GM23338 (cell line): ENCODE measurements at regions not wholly inside any gene's neighbourhood (a gene's known extent, or its start where the extent isn't known, plus 50 kb on each side); places are given as distances from the start of the nearest gene placed in this dataset.

Source experiments
- ATAC-seq: fragments of 200-7000 bp; cut with Tn5 transposase; 3 replicates; pipeline ENCODE4 v1.9.1; 2020
- DNase-seq: peaks from one replicate; pipeline ENCODE4 v3.0.0-alpha.2; 2015; ENCODE audit warnings: low spot score
- H2AFZ ChIP-seq: fragments of 200-600 bp; sonication (generic); 2 replicates; pipeline ENCODE4 v1.8.0; 2016; ENCODE audit warnings: antibody characterized with exemption, mild to moderate bottlenecking, moderate library complexity
- H3F3A ChIP-seq: fragments of 200-600 bp; sonication (generic); replicated peaks from 2 replicates; pipeline ENCODE4 v1.8.0; 2017; ENCODE audit warnings: antibody characterized with exemption, mixed run types, low read depth
- H3K27ac ChIP-seq: fragments of 200-600 bp; sonication (generic); 2 replicates; pipeline ENCODE4 v1.6.1; 2016; ENCODE audit warnings: low read depth
- H3K27me3 ChIP-seq: fragments of 200-600 bp; sonication (generic); 2 replicates; pipeline ENCODE4 v1.8.0; 2016; ENCODE audit warnings: mild to moderate bottlenecking, mixed run types, moderate library complexity; ENCODE audit not compliant: insufficient read depth
- H3K36me3 ChIP-seq: fragments of 200-600 bp; sonication (generic); 2 replicates; pipeline ENCODE4 v1.8.0; 2016; ENCODE audit warnings: mild to moderate bottlenecking; ENCODE audit not compliant: insufficient read depth
- H3K4me1 ChIP-seq: fragments of 200-600 bp; sonication (generic); 2 replicates; pipeline ENCODE4 v1.8.0; 2016; ENCODE audit warnings: mild to moderate bottlenecking, moderate library complexity; ENCODE audit not compliant: insufficient read depth
- H3K4me2 ChIP-seq: fragments of 200-600 bp; sonication (generic); 2 replicates; pipeline ENCODE4 v1.7.1; 2017; ENCODE audit warnings: mixed run types
- H3K4me3 ChIP-seq: fragments of 200-600 bp; sonication (generic); 2 replicates; pipeline ENCODE4 v1.6.1; 2016; ENCODE audit warnings: mixed run types
- H3K79me2 ChIP-seq: fragments of 200-600 bp; sonication (generic); replicated peaks from 2 replicates; pipeline ENCODE4 v1.8.0; 2017; ENCODE audit warnings: mild to moderate bottlenecking; ENCODE audit not compliant: insufficient read depth
- H3K9me2 ChIP-seq: fragments of 200-600 bp; sonication (generic); 2 replicates; pipeline ENCODE4 v1.8.0; 2017; ENCODE audit not compliant: insufficient read depth
- H4K20me1 ChIP-seq: fragments of 200-600 bp; sonication (generic); replicated peaks from 2 replicates; pipeline ENCODE4 v1.8.0; 2017; ENCODE audit warnings: mild to moderate bottlenecking; ENCODE audit not compliant: insufficient read depth
- H3K27ac Mint-ChIP-seq: 2 replicates; pipeline ENCODE4 v1.8.0; 2020; ENCODE audit warnings: inconsistent platforms, mild to moderate bottlenecking, moderate library complexity, mixed read lengths
- H3K27me3 Mint-ChIP-seq: 3 replicates; pipeline ENCODE4 v1.8.0; 2022; ENCODE audit warnings: low read depth, mild to moderate bottlenecking, moderate library complexity, mixed read lengths, inconsistent platforms; ENCODE audit not compliant: insufficient read depth, poor library complexity
- H3K36me3 Mint-ChIP-seq: 3 replicates; pipeline ENCODE4 v1.8.0; 2021; ENCODE audit warnings: low read depth, mild to moderate bottlenecking, inconsistent platforms, moderate library complexity, mixed read lengths
- H3K4me1 Mint-ChIP-seq: 3 replicates; pipeline ENCODE4 v1.8.0; 2020; ENCODE audit warnings: mild to moderate bottlenecking, inconsistent platforms, mixed read lengths
- H3K4me3 Mint-ChIP-seq: 3 replicates; pipeline ENCODE4 v1.8.0; 2021; ENCODE audit warnings: moderate library complexity, mild to moderate bottlenecking, inconsistent platforms, mixed read lengths
- H3K9me3 Mint-ChIP-seq: 3 replicates; pipeline ENCODE4 v1.8.0; 2020; ENCODE audit warnings: moderate library complexity, mild to moderate bottlenecking, inconsistent platforms, mixed read lengths
- CREB1 ChIP-seq: fragments of 250-450 bp; sonication (Bioruptor Pico); IDR thresholded peaks from 2 replicates; pipeline ENCODE4 v1.5.0; 2020; ENCODE audit warnings: low read depth, mild to moderate bottlenecking, moderate library complexity
- EZH2 ChIP-seq: fragments of 200-600 bp; sonication (generic); IDR thresholded peaks from one replicate; pipeline ENCODE4 v1.8.0; 2017; ENCODE audit warnings: antibody characterized with exemption, mild to moderate bottlenecking, low read depth; ENCODE audit not compliant: unreplicated experiment
- EZH2phosphoT487 ChIP-seq: fragments of 200-600 bp; sonication (generic); IDR thresholded peaks from one replicate; pipeline ENCODE4 v1.8.1; 2018; ENCODE audit warnings: antibody characterized with exemption; ENCODE audit not compliant: unreplicated experiment
- JUNB ChIP-seq: IDR thresholded peaks from one replicate; pipeline ENCODE4 v1.6.1; 2016; ENCODE audit warnings: antibody characterized with exemption; ENCODE audit not compliant: unreplicated experiment
- NANOG ChIP-seq: IDR thresholded peaks from 2 replicates; pipeline ENCODE4 v1.6.1; 2016; ENCODE audit warnings: antibody characterized with exemption, borderline replicate concordance
- POLR2AphosphoS5 ChIP-seq: IDR thresholded peaks from 2 replicates; pipeline ENCODE4 v1.6.1; 2016; ENCODE audit warnings: antibody characterized with exemption, low read depth
- STAT1 ChIP-seq: IDR thresholded peaks from one replicate; pipeline ENCODE4 v1.6.1; 2016; ENCODE audit warnings: antibody characterized with exemption; ENCODE audit not compliant: unreplicated experiment
- ZNF114 ChIP-seq: fragments of 250-450 bp; sonication (Bioruptor Pico); IDR thresholded peaks from 2 replicates; pipeline ENCODE4 v1.5.0; 2020; ENCODE audit warnings: mild to moderate bottlenecking, moderate library complexity
- ZNF331 ChIP-seq: fragments of 250-450 bp; sonication (Bioruptor Pico); IDR thresholded peaks from 2 replicates; pipeline ENCODE4 v1.5.0; 2020; ENCODE audit warnings: low read depth, mild to moderate bottlenecking, moderate library complexity
- TF ChIP-seq, protein P1 (sequence below), 2 experiments: fragments of 200-600 bp in 1 of 2; sonication (generic) in 1 of 2; conservative IDR thresholded peaks; 2 replicates each; pipeline versions ENCODE4 v1.5.1 to v1.6.1; 2016 to 2017; ENCODE audit warnings: antibody characterized with exemption in 2 of 2, low read depth in 2 of 2, mild to moderate bottlenecking in 2 of 2, moderate library complexity in 1 of 2
- TF ChIP-seq, protein P2 (sequence below): fragments of 250-450 bp; sonication (Bioruptor Pico); IDR thresholded peaks from 2 replicates; pipeline ENCODE4 v1.5.0; 2020; ENCODE audit warnings: mild to moderate bottlenecking, moderate library complexity
- TF ChIP-seq, protein P3 (sequence below): IDR thresholded peaks from 2 replicates; pipeline ENCODE4 v1.6.1; 2016; ENCODE audit warnings: antibody characterized with exemption

DNA sequence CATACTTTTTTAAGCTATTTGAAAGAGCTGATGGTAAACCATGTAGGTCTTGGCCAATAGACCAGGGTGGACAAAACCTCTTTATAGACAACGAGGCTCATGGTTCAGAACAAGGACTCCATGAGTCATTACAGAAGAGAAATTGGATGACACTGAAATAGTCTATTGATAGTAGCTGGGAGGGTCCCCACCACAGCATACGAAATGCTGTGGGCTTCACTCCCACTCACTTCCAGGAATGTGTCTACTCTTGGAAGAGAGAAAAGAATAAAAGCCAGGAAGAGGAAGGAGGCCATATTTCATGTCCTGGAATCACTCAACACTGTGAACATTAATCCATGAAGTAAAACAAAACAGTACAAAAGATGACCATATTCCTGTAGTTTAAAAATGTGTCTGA, 82.3 kb upstream of the MXRA5 start (continued):
- TF ChIP-seq, protein P1, sequence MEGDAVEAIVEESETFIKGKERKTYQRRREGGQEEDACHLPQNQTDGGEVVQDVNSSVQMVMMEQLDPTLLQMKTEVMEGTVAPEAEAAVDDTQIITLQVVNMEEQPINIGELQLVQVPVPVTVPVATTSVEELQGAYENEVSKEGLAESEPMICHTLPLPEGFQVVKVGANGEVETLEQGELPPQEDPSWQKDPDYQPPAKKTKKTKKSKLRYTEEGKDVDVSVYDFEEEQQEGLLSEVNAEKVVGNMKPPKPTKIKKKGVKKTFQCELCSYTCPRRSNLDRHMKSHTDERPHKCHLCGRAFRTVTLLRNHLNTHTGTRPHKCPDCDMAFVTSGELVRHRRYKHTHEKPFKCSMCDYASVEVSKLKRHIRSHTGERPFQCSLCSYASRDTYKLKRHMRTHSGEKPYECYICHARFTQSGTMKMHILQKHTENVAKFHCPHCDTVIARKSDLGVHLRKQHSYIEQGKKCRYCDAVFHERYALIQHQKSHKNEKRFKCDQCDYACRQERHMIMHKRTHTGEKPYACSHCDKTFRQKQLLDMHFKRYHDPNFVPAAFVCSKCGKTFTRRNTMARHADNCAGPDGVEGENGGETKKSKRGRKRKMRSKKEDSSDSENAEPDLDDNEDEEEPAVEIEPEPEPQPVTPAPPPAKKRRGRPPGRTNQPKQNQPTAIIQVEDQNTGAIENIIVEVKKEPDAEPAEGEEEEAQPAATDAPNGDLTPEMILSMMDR (conservative IDR thresholded peaks at IDR 0.05; ENCODE audit: low read depth in 2 of 2) = no peak

DNA sequence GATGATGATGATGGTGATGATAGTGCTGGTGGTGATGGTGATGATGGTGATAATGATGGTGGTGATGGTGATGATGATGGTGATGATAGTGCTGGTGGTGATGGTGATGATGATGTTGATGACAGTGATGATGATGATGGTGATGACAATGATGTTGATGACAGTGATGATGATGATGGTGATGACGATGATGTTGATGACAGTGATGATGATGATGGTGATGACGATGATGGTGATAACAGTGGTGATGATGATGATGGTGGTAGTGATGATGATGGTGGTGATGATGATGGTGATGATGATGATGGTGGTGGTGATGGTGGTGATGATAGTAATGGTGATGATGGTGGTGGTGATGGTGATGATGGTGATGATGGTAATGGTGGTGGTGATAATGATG, 80.1 kb upstream of the MXRA5 start:
- H3K4me3 ChIP-seq = no peak overlapping the region
- no peak overlapping the region for H2AFZ ChIP-seq
- H3K27ac Mint-ChIP-seq = no peak overlapping the region
- H3K9me2 ChIP-seq = no peaks in the 10 kb centered on the region
- H3K4me1 Mint-ChIP-seq = no peaks in the 10 kb centered on the region
- no peak overlapping the region for H3K4me3 Mint-ChIP-seq
- no peaks in the 10 kb centered on the region for H3K36me3 Mint-ChIP-seq
- H3K4me2 ChIP-seq = no peak overlapping the region
- H3F3A ChIP-seq = no peaks in the 10 kb centered on the region
- no peaks in the 10 kb centered on the region for H3K36me3 ChIP-seq
- no peak for ATAC-seq
- no peaks in the 10 kb centered on the region for H3K4me1 ChIP-seq
- H3K27me3 ChIP-seq = no peaks in the 10 kb centered on the region
- no peaks in the 10 kb centered on the region for H4K20me1 ChIP-seq
- no peaks in the 10 kb centered on the region for H3K27me3 Mint-ChIP-seq
- H3K9me3 Mint-ChIP-seq = no peaks in the 10 kb centered on the region
- no peak overlapping the region for H3K27ac ChIP-seq
- DNase-seq = no peak
- H3K79me2 ChIP-seq = no peaks in the 10 kb centered on the region
- TF ChIP-seq CREB1 (CRISPR knock-in tag) = no peak
- TF ChIP-seq JUNB = no peak
- no peak for TF ChIP-seq STAT1
- TF ChIP-seq NANOG = no peak
- TF ChIP-seq ZNF331 (CRISPR knock-in tag) = no peak
- TF ChIP-seq EZH2 = no peak
- TF ChIP-seq, protein P2, sequence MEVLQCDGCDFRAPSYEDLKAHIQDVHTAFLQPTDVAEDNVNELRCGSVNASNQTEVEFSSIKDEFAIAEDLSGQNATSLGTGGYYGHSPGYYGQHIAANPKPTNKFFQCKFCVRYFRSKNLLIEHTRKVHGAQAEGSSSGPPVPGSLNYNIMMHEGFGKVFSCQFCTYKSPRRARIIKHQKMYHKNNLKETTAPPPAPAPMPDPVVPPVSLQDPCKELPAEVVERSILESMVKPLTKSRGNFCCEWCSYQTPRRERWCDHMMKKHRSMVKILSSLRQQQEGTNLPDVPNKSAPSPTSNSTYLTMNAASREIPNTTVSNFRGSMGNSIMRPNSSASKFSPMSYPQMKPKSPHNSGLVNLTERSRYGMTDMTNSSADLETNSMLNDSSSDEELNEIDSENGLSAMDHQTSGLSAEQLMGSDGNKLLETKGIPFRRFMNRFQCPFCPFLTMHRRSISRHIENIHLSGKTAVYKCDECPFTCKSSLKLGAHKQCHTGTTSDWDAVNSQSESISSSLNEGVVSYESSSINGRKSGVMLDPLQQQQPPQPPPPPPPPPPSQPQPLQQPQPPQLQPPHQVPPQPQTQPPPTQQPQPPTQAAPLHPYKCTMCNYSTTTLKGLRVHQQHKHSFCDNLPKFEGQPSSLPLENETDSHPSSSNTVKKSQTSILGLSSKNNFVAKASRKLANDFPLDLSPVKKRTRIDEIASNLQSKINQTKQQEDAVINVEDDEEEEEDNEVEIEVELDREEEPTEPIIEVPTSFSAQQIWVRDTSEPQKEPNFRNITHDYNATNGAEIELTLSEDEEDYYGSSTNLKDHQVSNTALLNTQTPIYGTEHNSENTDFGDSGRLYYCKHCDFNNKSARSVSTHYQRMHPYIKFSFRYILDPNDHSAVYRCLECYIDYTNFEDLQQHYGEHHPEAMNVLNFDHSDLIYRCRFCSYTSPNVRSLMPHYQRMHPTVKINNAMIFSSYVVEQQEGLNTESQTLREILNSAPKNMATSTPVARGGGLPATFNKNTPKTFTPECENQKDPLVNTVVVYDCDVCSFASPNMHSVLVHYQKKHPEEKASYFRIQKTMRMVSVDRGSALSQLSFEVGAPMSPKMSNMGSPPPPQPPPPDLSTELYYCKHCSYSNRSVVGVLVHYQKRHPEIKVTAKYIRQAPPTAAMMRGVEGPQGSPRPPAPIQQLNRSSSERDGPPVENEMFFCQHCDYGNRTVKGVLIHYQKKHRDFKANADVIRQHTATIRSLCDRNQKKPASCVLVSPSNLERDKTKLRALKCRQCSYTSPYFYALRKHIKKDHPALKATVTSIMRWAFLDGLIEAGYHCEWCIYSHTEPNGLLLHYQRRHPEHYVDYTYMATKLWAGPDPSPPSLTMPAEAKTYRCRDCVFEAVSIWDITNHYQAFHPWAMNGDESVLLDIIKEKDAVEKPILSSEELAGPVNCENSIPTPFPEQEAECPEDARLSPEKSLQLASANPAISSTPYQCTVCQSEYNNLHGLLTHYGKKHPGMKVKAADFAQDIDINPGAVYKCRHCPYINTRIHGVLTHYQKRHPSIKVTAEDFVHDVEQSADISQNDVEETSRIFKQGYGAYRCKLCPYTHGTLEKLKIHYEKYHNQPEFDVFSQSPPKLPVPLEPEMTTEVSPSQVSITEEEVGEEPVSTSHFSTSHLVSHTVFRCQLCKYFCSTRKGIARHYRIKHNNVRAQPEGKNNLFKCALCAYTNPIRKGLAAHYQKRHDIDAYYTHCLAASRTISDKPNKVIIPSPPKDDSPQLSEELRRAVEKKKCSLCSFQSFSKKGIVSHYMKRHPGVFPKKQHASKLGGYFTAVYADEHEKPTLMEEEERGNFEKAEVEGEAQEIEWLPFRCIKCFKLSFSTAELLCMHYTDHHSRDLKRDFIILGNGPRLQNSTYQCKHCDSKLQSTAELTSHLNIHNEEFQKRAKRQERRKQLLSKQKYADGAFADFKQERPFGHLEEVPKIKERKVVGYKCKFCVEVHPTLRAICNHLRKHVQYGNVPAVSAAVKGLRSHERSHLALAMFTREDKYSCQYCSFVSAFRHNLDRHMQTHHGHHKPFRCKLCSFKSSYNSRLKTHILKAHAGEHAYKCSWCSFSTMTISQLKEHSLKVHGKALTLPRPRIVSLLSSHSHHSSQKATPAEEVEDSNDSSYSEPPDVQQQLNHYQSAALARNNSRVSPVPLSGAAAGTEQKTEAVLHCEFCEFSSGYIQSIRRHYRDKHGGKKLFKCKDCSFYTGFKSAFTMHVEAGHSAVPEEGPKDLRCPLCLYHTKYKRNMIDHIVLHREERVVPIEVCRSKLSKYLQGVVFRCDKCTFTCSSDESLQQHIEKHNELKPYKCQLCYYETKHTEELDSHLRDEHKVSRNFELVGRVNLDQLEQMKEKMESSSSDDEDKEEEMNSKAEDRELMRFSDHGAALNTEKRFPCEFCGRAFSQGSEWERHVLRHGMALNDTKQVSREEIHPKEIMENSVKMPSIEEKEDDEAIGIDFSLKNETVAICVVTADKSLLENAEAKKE (CRISPR knock-in tag) = no peak
- no peak for TF ChIP-seq EZH2phosphoT487
- TF ChIP-seq POLR2AphosphoS5 = no peak
- TF ChIP-seq, protein P3, sequence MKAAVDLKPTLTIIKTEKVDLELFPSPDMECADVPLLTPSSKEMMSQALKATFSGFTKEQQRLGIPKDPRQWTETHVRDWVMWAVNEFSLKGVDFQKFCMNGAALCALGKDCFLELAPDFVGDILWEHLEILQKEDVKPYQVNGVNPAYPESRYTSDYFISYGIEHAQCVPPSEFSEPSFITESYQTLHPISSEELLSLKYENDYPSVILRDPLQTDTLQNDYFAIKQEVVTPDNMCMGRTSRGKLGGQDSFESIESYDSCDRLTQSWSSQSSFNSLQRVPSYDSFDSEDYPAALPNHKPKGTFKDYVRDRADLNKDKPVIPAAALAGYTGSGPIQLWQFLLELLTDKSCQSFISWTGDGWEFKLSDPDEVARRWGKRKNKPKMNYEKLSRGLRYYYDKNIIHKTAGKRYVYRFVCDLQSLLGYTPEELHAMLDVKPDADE = no peak
- TF ChIP-seq ZNF114 (CRISPR knock-in tag) = no peak
- TF ChIP-seq, protein P1 (conservative IDR thresholded peaks at IDR 0.05; ENCODE audit: low read depth in 2 of 2) = no peak
